NCI-H748 treated with DMSO at 0.1 percent for 48 hours (cell line): ENCODE measurements at regions not wholly inside any gene's neighbourhood (a gene's known extent, or its start where the extent isn't known, plus 50 kb on each side); places are given as distances from the start of the nearest gene placed in this dataset.
"Not testable (repeated sequence)": the region's sequence is repeated elsewhere in the genome, so short reads cannot be mapped to it uniquely, and the experiment has no call there.

Experiments used
- DNase-seq: peaks from one replicate; lab custom pipeline; 2025; lab: John Stamatoyannopoulos, UW

DNA sequence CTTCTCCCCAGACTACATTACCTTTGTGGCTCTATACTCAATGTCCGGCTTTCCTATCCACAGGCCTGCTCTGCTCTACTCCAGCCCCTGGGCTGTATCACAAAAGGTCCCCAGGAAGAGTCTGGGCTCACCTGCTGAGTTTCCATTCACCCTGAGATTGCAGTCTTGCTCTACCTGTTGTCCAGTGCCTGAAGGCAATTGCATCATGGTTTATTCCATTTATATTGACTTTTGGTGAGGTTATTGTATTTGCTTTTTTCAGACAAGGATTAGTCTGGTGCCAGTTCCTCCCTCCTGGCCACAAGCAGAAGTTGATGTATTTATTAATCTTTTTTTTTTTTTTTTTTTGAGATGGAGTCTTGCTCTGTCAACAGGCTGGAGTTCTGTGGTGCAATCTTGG, 273.1 kb downstream of the XPNPEP1 start:
- DNase-seq, result no peak

DNA sequence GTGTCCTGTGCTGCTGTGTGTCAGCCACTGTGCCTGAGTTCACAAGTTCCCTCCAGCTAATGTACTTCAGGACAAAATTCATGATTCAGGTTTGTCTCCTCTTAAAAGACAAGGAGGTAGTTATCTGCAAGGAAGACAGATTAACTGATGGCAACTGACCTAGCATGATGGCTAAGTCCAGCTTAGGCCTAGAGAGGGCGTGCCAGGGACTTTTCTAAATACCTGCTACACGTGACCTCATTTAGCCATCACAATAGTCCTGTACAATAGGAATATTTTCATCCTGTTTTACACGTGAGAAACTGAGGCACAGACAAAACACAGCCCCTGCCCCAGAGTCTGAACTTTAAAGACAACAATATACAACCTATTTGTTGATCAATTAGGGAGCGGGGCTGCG, 275.7 kb downstream of the XPNPEP1 start:
- no peak for DNase-seq

DNA sequence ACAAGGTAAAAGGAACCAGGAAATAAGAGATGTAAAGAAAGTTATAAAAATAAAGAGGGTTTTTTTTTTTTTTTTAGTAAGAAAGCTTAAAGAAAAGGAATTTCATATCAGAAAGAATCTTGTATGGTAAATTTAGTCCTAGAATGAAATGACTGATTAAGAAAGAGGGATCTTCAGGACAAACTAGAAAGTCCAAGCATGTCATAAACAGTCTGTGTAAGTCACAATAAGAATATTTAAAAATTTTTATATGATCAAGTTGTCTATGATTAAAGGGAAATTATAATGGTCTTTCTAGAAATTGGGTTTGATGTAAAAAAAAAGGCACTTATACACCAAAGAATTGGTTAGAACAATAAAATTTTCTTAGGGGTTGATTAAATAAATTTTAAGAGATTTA, 289.5 kb downstream of the XPNPEP1 start:
- no peak for DNase-seq

DNA sequence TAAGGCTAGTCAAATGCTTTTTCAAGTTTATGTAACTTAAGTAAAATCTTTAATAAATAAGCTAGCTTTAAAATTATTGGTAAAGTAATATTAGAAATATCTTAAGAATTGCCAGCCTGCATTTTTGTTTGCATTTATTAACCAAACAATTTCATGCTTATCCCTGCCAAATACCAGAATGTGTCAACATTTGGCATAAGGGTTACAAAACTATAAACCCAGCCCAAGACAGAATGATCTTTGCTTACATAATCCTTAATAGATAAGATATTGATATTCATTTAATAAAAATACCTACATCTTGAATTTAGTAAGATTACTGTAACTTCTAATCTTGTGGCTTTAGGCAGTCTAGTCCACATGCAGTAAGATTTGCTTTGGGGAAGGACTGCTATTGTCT, 290.3 kb downstream of the XPNPEP1 start:
- DNase-seq, result not testable (repeated sequence)

DNA sequence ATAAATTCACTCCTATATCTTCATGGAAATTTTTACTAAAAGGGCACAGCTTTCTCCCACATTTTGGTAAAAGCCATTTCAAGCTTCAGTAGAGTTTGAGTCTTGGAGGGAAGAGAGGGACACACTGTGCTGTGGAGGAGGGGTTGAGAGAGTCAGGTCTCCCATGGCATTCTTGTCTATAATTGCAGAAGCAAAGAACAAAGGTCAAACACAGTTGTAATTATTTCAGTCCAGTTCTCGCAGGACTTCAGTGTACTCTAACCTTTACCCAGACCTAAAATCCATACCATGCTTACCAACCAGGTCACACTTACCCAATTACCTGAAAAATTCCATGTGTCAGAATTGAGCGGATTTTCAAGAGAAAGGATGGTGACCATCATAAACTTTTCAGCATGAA, 298.4 kb downstream of the XPNPEP1 start:
- DNase-seq, result no peak

DNA sequence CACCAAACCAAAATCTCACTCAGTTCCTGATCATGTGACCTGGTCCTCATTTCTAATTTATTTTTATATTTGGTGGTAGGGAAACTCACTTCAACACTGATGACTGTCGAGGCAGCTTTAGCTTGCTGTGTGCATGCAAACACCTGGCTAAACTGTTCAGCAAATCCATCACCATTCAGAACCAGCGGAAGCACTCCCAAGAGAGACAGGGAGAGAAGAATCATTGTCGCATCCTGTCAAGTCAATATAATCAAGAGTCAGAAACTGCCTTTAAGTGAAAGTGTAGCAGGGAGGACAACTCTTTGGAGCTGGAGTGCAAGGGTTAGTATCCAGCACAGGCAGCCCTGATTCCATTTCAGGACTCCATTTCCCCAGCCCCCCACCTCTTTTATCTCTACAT, 300.7 kb downstream of the XPNPEP1 start:
- no peak for DNase-seq

DNA sequence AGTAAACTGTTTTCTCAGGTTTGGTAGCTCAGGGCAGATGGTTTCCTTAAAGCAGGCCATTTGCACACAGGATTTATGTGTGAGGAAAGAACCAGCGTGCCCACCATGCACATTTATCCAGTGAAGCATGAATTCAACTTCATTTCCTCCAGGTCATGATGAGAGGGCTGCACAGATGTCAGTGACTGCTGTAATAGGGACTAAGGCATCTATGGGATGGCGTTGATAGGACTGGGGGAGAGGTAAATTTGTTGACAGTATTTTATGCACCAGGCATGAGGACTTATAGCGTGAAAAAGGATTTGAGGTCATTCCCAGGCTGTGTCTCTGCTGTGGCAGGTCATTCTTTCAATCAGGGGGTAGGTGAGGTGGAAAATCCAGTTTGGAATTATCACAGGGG, 302.9 kb downstream of the XPNPEP1 start:
- DNase-seq, result no peak

DNA sequence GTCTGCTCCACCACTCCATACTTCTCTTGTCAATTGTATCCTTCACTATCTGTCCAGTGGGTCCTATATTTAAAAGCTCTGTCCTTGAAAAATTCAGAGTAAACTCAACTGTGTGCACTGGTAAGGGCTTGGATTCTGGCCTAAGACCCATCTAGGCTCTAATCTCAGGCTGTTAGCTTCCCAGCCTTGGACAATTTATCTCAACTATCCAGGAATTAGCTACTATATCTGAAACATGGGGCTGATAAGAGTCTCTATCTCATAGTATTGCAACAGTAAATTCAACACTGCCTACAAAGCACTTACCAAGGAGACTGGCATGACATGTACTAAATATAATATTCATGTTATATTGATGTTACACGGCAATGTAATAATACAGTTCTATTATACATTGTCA, 303.4 kb downstream of the XPNPEP1 start:
- DNase-seq, result no peak

DNA sequence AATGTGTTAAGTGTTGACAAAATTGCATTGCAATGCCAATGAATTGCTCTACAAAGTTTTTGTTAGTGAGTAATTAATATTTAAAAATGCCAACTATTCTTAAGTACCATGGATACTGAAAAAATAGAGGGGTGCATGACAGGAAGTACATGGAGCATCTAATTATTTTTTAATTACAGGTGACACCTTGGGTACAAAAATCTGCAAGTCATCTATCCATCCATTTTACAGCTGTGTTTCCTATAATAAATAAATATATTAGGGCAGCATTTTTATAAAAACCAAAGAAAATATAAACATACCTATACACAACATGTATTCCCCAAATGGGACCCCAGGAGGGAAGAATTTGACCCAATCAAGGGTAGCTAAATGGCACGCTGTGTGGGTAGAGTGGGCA, 304.6 kb downstream of the XPNPEP1 start:
- no peak for DNase-seq

DNA sequence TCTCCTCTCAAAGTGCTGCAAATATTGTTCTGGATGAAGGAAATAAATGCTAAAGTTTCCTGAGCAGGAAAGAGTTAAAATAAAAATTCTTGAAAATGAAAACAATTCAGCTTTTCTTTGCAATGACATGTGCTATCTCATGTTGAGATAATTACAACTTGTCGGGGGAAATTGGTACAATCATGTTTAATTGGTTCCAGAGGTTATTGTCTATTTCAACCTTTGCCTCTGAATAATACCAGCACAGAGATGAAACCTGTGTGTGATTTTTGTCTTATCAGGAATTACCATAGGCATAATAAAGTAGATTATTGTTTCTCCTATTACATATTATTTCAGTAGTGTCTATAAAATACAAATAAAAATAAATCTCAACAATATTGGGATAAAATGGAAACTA, 305.0 kb downstream of the XPNPEP1 start:
- DNase-seq, result no peak

DNA sequence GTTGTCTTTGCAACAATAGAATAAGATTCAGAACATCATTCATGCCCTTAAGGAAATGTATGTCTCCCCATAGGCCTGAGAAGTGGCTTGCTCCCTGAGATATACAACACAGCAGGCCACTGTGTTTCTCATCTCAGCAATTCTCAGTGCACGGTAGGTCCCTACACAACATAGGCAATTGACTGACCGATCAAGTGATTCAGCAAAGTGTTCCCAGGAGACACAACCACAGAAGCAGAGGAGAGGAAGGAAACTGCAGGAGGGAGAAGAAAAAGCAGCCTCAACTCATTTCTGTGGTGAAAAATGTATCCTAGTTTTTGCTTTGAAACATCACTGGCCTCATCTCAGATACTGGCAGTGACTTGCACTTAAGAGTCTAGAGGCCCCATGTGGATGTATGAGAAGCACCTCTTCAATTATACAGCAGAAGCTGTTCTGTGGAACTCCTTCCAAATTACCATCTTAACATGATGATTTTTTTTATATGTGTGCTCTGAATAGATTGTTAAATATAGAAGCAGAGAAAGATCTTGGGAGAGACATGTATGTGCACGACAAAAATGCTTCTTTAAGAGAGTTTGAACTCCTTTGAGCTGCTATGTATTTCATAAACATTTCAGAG, 306.8 kb downstream of the XPNPEP1 start:
- no peak for DNase-seq

DNA sequence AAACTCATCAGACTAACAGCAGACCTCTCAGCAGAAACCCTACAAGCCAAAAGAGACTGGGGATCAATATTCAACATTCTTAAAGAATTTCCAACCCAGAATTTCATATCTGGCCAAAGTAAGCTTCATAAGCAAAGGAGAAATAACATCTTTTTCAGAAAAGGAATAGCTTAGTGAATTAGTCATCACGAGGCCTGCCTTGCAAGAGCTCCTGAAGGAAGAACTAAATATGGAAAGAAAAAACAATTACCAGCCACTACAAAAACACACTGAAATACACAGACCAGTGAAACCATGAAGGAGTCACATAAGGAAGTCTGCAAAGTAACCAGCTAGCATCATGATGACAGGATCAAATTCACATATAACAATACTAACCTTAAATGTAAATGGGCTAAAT, 328.0 kb downstream of the XPNPEP1 start:
- not testable (repeated sequence) for DNase-seq

DNA sequence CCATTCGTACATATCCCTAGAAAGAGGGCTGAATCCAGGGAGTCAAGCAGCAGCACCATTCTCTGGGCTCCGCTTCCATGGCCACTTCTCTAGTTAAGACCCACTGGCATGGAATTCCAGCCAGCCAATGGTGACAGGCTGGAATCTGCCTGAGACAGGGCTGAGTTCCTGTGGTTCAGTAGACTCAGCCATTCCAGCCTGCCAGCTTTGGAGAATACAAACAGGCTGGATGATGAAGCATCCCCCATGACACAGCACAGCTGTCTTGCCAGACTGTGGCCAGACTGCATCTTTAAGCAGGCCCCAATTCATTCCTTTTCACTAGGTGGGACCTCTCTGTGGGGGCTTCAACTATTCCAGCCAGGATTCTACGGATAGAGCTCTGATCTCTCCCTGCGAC, 329.6 kb downstream of the XPNPEP1 start:
- no peak for DNase-seq

DNA sequence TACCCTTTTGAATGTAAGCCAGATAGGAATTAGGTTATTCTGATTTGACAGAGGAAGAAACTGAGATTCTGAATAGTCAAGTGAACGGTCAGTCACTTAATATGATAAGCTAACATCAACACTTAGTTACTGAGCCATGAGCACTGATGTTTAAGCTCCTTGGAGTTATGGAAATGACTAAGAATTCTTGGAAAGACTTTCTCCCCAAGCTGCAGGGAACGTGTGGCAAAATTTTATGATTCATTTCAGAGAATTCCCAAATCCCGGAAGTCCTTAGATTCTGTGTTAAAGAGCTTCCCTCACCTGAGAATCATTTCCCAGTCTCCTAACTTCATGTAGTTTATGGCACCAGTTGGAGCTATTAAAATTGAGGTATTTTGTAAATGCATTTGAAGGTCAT, 330.9 kb downstream of the XPNPEP1 start:
- DNase-seq, result no peak

DNA sequence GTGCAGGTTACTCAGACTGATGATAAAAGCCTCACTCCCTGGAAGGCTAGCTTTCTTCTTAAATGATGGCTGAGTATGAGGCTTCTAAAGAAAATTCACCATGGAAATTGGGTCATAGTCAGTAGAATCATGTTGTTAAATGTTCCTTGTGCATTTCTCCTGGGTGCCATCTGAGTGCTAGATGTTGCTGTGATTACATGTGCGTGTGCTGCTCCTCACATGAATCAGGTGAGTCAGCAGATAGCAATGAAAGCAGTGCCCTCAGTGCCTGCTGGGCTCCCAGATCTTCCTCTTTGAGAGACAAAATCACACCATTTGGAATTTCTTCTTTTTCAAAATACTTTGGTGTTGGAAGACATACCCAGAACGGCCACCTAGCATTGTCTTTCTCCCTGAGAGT, 331.7 kb downstream of the XPNPEP1 start:
- DNase-seq, result no peak

DNA sequence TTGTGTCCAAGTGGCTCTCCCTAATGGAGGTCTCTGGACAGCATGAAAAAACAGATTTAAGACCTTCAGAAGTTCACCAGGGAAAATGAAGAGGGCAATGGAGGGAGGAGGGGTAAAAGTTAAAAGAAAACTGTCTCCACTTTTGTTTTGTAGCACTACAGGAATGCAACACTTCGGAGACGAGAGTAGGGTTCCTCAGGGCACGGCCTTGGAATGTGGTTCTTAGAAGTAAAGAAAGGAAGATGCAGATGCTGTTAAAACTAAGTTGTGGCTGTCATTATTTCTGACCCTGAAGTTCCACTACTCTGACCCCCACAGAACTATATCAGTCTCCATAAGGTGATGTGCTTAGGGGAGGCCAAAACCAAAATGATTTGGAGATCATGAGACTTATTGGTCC, 335.1 kb downstream of the XPNPEP1 start:
- DNase-seq, result no peak

DNA sequence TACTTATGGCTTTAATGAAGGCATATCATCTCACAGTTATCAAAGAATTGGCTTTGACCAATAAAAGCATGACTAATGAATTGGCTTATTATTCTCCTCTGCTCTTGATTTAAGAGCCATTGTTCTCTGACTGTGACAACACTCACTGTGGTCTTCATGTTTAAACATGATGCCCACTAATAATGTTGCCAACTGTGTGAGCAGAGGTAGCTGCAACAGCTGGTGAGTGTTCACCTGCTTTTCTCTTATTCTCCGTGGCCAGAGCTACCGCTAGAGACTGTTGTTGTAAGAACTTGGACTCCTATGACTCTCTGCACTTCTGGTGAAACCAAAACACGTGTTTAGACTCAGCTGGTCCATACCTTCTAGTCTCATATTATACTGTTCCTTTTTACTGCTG, 335.9 kb downstream of the XPNPEP1 start:
- DNase-seq, result peak; percentile 98

DNA sequence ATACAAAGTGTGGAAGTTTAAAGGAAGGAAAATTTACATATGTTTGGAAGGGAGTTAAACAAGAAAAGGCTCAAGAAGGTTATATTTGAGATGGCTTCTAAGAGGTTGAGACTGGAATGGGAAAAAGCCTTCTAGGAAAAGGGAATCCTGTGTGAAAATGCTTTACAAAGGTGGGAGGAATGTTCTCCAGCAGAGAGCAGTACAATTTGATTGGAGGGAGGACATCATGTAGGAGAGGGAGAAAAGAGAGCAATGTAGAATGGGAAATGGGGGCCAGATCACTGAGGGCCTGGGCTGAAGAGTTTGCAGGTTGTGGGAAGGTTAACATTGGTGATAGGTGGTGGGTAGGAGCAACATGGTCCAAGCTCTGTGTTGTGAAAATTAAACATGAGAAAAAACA, 366.9 kb downstream of the XPNPEP1 start:
- DNase-seq, result no peak

DNA sequence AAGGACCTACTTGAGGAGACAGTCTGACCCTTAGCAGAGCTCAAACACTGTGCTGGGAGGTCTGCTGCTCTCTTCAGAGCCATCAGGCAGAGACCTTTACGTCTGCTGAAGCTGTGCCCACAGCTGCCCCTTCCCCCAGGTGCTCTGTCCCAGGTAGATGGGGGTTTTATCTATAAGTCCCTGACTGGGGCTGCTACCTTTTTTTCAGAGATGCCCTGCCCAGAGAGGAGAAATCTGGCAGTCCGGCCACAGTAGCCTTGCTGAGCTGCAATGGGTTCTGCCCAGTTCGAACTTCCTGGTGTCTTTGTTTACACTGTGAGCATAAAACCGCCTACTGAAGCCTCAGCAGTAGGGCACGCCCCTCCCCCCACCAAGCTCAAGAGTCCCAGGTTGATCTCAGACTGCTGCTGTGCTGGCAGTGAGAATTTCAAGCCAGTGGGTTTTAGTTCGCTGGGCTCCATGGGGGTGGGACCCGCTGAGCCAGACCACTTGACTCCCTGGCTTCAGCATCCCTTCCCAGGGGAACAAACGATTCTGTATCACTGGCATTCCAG, 381.2 kb downstream of the XPNPEP1 start:
- DNase-seq, result not testable (repeated sequence)

DNA sequence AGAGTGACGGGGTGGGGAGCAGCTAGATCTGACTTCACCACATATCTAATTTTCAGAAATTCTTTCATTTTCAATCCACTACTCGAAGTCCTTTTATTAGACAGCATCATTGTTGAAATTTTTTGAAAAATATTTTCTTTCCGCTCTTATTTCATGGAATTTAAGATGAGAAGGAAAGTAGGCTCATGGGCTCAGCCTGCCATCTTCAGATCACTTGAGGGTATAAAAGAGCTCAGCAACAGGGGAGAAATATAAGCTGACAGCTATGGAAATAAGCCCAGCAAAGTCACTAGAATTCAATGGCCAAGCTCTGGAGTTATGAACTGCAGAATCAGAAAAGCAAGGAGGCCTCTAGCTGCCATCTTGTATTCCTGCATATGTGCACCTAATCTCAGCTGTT, 389.1 kb downstream of the XPNPEP1 start:
- no peak for DNase-seq

DNA sequence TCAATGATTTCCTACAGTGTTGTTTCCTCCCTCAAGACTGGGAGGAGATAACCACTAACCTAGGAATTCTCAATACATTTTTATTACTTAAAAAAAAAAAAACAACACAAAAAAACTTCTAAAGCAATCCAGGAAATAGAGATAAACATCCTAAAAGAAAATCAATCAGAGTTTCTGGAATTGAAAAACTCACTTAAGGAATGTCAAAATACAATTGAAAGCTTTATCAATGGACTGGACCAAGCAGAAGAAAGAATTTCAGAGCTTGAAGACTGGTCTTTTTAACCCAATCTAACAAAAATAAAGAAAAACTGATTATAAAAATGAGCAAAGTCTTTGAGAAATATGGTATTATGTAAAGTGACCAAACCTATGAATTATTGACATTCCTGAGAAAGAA, 394.1 kb downstream of the XPNPEP1 start:
- DNase-seq, result no peak

DNA sequence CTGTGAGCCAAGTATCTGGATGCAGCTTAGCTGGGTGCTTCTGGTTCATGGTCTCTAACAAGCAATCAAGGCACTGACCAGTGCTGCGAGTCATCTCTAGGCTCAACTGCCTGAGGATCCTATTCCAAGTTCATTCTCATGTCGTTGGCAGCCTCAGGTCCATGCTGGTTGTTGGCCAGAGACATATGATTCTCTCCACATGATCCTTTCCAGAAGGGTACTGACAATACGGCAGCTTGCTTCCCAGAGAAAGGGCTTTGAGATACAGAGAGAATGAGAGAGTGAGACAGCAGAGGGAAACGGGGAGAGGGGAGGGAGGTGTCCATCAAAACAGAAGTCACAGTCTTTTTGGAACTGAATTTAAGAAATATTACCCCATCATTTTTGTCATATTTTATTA, 405.6 kb downstream of the XPNPEP1 start:
- DNase-seq, result no peak

DNA sequence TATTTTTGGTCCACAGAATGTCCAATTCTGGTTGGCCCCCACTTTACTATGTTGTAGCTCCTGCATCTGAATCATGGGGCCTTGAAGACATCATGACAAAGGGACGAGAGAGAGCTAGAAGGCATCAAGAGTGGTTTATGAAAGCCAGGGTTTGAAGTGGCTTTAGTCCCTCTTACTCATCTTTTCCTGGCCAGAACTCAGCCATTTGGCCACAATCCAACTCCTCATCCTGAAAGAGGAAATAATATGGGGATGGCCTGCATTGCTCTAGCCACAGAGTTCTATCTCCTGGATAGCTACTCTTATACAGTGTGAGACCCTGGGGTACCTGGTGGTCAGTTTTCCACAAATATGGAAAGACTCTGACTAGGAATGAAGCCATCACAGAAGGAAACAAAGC, 418.9 kb downstream of the XPNPEP1 start:
- no peak for DNase-seq

DNA sequence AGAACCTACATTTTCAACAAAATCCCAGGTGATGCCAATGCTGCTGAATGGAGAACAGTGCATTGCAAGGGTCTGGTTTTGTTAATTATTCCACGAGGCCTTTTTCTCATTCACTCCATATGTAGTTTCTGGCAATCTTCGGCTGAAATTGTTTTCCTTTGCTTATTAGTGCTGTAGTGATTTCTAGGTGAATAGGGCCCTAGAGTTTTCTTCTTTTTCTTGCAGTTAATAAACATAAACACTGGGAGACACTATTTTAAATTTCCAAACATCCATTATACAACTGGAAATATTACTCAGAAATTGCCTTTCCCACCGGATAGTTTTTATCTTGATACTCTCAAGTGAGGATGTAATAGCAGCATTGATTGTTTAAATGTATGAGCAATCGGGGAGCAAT, 435.6 kb downstream of the XPNPEP1 start:
- no peak for DNase-seq

DNA sequence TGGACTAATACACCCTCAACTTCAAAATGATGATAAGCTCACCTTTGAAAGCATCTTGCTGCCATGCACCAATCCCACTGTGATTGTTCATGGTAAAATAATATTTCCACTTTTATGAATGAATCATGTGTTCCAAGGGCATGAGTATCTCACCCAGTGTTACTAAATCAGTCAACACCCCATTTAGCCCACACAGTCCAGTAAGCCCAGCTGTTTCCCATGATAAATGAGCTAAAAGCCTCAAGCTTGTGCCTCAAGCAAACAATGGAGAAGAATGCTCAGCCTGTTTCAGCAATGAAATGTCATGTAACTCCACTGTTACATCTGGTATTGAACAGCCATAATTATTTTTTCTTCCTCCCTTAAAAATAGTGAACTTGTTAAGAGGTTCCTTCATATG, 442.5 kb downstream of the XPNPEP1 start:
- DNase-seq, result no peak
